ENCODE measurements at regions not wholly inside any gene's neighbourhood (a gene's known extent, or its start where the extent isn't known, plus 50 kb on each side); places are given as distances from the start of the nearest gene placed in this dataset.

DNA sequence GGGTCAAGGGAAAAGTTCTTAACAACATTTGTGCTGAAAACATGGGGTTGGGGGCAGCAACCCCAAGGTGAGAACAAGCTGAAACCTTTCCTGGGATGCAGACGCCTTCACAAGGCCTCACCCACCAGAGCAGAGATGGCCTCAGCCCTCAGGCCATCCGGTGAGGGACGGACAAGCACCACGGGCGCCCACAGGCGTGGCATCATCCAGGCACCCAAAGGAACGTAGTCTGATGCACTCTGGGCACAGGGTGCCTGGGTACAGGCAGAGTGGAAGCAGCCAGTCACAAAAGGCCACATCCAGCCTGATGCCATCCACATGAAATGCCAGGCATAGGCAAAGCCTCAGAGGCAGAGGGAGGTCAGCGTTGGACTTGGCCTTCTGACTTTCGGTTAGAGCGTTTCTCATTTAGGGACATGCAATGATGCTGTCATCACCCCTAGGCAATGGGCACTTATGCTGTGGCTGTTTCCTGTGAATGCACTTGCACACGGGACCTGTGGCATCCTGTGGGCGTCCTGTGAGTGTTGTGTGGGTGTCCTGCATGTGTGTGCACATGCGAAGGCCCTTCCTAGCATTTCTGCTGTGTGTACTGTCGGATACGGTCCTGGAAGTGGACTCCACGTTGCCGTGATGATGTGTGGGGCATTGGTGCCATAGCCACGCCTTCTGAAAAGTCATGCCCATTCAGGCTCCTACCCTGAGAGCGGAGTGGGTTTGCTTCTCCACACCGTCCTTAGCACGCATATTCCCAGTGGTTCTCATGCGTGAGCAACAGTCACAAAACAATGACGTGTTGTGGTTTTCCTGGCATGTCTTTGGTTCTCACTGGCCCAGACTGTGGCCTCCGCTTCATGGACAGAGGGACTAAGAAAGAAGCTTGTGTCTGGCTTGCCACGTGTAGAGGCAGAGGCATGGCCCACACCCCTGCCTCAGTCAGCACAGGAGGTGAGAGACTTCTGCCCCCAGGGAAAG, 52.7 kb upstream of the ZNF469 start:
- Histone ChIP-seq H3K9ac (ENCODE audit: insufficient read depth in 1 of 2, low read depth in 2 of 2, low read length in 2 of 2) (0 out of 4 replicates have a peak overlapping the region, but pooled peaks of 1 of the 2 experiments have one; percentile 38), H2AFZ (ENCODE audit: low read depth, low read length) (no peak overlapping the region), H3K79me2 (ENCODE audit: control insufficient read depth, insufficient read depth, low read length) (no peaks in the 10 kb centered on the region), H3K27me3 (ENCODE audit: control insufficient read depth in 2 of 2, insufficient read depth in 2 of 2, low read length in 2 of 2) (no peaks in the 10 kb centered on the region), H3K4me1 (replicated peaks in 1 of 2; ENCODE audit: control insufficient read depth in 2 of 2, insufficient read depth in 2 of 2, low read length in 2 of 2) (peaks cover 33 to 74% of the 10 kb centered on the region in 2 experiments), H3K27ac (ENCODE audit: extremely low read depth, low read depth, low read length) (no peak overlapping the region; the same call in 2 of the 3 replicates), H3K36me3 (ENCODE audit: control insufficient read depth, insufficient read depth, low read length) (no peaks in the 10 kb centered on the region), H3K9me1 (ENCODE audit: control insufficient read depth, insufficient read depth, low read length) (peaks cover 3% of the 10 kb centered on the region), H4K20me1 (replicated peaks; ENCODE audit: control insufficient read depth, insufficient read depth, low read length) (no peaks in the 10 kb centered on the region), H3K4me3 (no peak overlapping the region), H3K9me3 (replicated peaks; ENCODE audit: control insufficient read depth, insufficient read depth, low read depth, low read length) (no peaks in the 10 kb centered on the region; the same call in 1 of the 2 replicates), H3K4me2 (ENCODE audit: insufficient read depth, low read length) (no peak overlapping the region)
- intact Hi-C loops (cut with micrococcal nuclease), result no loop called here
- in situ Hi-C loops (cut with MboI), result no loop called here
- whole genome bisulfite sequencing (ENCODE audit: insufficient coverage, low coverage, missing lambda C conversion rate), result 74% methylated on average over 25 of the region's 25 CpGs
- DNase-seq (ENCODE audit: extremely low read depth in 1 of 4, low spot score in 3 of 4) (no peak), ATAC-seq (no peak), FAIRE-seq (no peak)
- no TSS peak for BruUV-seq (replicated peaks)
- TF ChIP-seq, protein P1, sequence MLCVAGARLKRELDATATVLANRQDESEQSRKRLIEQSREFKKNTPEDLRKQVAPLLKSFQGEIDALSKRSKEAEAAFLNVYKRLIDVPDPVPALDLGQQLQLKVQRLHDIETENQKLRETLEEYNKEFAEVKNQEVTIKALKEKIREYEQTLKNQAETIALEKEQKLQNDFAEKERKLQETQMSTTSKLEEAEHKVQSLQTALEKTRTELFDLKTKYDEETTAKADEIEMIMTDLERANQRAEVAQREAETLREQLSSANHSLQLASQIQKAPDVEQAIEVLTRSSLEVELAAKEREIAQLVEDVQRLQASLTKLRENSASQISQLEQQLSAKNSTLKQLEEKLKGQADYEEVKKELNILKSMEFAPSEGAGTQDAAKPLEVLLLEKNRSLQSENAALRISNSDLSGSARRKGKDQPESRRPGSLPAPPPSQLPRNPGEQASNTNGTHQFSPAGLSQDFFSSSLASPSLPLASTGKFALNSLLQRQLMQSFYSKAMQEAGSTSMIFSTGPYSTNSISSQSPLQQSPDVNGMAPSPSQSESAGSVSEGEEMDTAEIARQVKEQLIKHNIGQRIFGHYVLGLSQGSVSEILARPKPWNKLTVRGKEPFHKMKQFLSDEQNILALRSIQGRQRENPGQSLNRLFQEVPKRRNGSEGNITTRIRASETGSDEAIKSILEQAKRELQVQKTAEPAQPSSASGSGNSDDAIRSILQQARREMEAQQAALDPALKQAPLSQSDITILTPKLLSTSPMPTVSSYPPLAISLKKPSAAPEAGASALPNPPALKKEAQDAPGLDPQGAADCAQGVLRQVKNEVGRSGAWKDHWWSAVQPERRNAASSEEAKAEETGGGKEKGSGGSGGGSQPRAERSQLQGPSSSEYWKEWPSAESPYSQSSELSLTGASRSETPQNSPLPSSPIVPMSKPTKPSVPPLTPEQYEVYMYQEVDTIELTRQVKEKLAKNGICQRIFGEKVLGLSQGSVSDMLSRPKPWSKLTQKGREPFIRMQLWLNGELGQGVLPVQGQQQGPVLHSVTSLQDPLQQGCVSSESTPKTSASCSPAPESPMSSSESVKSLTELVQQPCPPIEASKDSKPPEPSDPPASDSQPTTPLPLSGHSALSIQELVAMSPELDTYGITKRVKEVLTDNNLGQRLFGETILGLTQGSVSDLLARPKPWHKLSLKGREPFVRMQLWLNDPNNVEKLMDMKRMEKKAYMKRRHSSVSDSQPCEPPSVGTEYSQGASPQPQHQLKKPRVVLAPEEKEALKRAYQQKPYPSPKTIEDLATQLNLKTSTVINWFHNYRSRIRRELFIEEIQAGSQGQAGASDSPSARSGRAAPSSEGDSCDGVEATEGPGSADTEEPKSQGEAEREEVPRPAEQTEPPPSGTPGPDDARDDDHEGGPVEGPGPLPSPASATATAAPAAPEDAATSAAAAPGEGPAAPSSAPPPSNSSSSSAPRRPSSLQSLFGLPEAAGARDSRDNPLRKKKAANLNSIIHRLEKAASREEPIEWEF (CRISPR knock-in tag; IDR thresholded peaks at IDR 0.05), result no peak
- TF ChIP-seq POLR2B (IDR thresholded peaks at IDR 0.05; ENCODE audit: low read depth, partially characterized antibody), result no peak
- no peak for TF ChIP-seq KAT2B (IDR thresholded peaks at IDR 0.05; ENCODE audit: low read depth, low read length)
- TF ChIP-seq BCOR (IDR thresholded peaks at IDR 0.05), result no peak
- TF ChIP-seq MAFG (tag; conservative IDR thresholded peaks at IDR 0.05), result no peak
- TF ChIP-seq, protein P2, sequence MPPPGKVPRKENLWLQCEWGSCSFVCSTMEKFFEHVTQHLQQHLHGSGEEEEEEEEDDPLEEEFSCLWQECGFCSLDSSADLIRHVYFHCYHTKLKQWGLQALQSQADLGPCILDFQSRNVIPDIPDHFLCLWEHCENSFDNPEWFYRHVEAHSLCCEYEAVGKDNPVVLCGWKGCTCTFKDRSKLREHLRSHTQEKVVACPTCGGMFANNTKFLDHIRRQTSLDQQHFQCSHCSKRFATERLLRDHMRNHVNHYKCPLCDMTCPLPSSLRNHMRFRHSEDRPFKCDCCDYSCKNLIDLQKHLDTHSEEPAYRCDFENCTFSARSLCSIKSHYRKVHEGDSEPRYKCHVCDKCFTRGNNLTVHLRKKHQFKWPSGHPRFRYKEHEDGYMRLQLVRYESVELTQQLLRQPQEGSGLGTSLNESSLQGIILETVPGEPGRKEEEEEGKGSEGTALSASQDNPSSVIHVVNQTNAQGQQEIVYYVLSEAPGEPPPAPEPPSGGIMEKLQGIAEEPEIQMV (tag; conservative IDR thresholded peaks at IDR 0.05; ENCODE audit: low read depth), result no peak
- TF ChIP-seq, protein P3, sequence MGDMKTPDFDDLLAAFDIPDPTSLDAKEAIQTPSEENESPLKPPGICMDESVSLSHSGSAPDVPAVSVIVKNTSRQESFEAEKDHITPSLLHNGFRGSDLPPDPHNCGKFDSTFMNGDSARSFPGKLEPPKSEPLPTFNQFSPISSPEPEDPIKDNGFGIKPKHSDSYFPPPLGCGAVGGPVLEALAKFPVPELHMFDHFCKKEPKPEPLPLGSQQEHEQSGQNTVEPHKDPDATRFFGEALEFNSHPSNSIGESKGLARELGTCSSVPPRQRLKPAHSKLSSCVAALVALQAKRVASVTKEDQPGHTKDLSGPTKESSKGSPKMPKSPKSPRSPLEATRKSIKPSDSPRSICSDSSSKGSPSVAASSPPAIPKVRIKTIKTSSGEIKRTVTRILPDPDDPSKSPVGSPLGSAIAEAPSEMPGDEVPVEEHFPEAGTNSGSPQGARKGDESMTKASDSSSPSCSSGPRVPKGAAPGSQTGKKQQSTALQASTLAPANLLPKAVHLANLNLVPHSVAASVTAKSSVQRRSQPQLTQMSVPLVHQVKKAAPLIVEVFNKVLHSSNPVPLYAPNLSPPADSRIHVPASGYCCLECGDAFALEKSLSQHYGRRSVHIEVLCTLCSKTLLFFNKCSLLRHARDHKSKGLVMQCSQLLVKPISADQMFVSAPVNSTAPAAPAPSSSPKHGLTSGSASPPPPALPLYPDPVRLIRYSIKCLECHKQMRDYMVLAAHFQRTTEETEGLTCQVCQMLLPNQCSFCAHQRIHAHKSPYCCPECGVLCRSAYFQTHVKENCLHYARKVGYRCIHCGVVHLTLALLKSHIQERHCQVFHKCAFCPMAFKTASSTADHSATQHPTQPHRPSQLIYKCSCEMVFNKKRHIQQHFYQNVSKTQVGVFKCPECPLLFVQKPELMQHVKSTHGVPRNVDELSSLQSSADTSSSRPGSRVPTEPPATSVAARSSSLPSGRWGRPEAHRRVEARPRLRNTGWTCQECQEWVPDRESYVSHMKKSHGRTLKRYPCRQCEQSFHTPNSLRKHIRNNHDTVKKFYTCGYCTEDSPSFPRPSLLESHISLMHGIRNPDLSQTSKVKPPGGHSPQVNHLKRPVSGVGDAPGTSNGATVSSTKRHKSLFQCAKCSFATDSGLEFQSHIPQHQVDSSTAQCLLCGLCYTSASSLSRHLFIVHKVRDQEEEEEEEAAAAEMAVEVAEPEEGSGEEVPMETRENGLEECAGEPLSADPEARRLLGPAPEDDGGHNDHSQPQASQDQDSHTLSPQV (IDR thresholded peaks at IDR 0.05), result no peak
- TF ChIP-seq BACH1 (tag; IDR thresholded peaks at IDR 0.05), result no peak
- no peak for TF ChIP-seq ZNF583 (CRISPR knock-in tag; IDR thresholded peaks at IDR 0.05)
- no peak for TF ChIP-seq DIDO1 (tag; IDR thresholded peaks at IDR 0.05; ENCODE audit: low read depth)
- POLR2A ChIA-PET, result interaction anchor here (1.2 kb wide), 2 partner anchors 12 to 14 kb away, joined by 3 read pairs; no protein-coding TSS in a partner anchor
- CTCF ChIA-PET (ENCODE audit: low intra/inter-chr PET ratio), result no interaction called here

All from K562 (cell line).